Left lobe of liver (tissue), 2 donors: ENCODE measurements at regions not wholly inside any gene's neighbourhood (a gene's known extent, or its start where the extent isn't known, plus 50 kb on each side); places are given as distances from the start of the nearest gene placed in this dataset.

Experiments used
- ATAC-seq: fragments of 200-7000 bp; cut with Tn5 transposase; one replicate; pipeline ENCODE4 v1.9.1; 2020; ENCODE audit warnings: mild to moderate bottlenecking, moderate library complexity
- DNase-seq: peaks from one replicate; pipeline ENCODE4 v3.0.0-alpha.2; 2020; ENCODE audit warnings: low spot score
- donor health status: DM: no; HTN: no; CAD: no; lungs with moderate emphysema.
- donor health status: DM: no; HTN: yes; CAD: no.

- no peak for DNase-seq
- no peak for ATAC-seq
Measured at GRCh38 chr18:24995755-24996154, 356.2 kb downstream of the ZNF521 start.

- DNase-seq (no peak), ATAC-seq (no peak)
Measured at GRCh38 chr18:24999650-25000267, 352.2 kb downstream of the ZNF521 start.

- DNase-seq (no peak), ATAC-seq (no peak)
Measured at GRCh38 chr18:25001803-25002202, 350.2 kb downstream of the ZNF521 start.

GRCh38 chr18:25005541-25006403, 346.2 kb downstream of the ZNF521 start:
- ATAC-seq (no peak), DNase-seq (no peak)

GRCh38 chr18:25010623-25011374, 341.2 kb downstream of the ZNF521 start:
- no peak for DNase-seq
- no peak for ATAC-seq
